ENCODE measurements at regions not wholly inside any gene's neighbourhood (a gene's known extent, or its start where the extent isn't known, plus 50 kb on each side); places are given as distances from the start of the nearest gene placed in this dataset.
"Not testable (repeated sequence)": the region's sequence is repeated elsewhere in the genome, so short reads cannot be mapped to it uniquely, and the experiment has no call there.

GRCh38 chr13:44693156-44693764, 117.1 kb upstream of the TSC22D1 start:
- no peaks in the 10 kb centered on the region for H3K27me3 ChIP-seq (ENCODE audit: control insufficient read depth, insufficient read depth, low read length)
- H3K4me3 ChIP-seq (ENCODE audit: low read depth, low read length): no peak overlapping the region
- H3K36me3 ChIP-seq (ENCODE audit: control insufficient read depth, insufficient read depth, low read length): no peaks in the 10 kb centered on the region
- H3K4me1 ChIP-seq (ENCODE audit: control insufficient read depth, insufficient read depth, low read length): peaks cover 10% of the 10 kb centered on the region
- no peaks in the 10 kb centered on the region for H3K9me3 ChIP-seq (ENCODE audit: control insufficient read depth, insufficient read depth, low read length)
- 82% methylated on average over 5 of the region's 6 CpGs for WGBS (ENCODE audit: insufficient coverage)
- H3K27ac ChIP-seq (ENCODE audit: low read depth, low read length): no peak overlapping the region
- no peak for DNase-seq (ENCODE audit: low read depth in 4 of 6, low spot score in 6 of 6)

- H3K27me3 ChIP-seq (ENCODE audit: control insufficient read depth, insufficient read depth, low read length): no peaks in the 10 kb centered on the region
- H3K36me3 ChIP-seq (ENCODE audit: control insufficient read depth, insufficient read depth, low read length): no peaks in the 10 kb centered on the region
- H3K4me1 ChIP-seq (ENCODE audit: control insufficient read depth, insufficient read depth, low read length): peaks cover 5% of the 10 kb centered on the region
- WGBS (ENCODE audit: insufficient coverage): 86% methylated on average over 2 of the region's 2 CpGs
- no peak for DNase-seq (ENCODE audit: low read depth in 4 of 6, low spot score in 6 of 6)
- H3K4me3 ChIP-seq (ENCODE audit: low read depth, low read length): no peak overlapping the region
- H3K9me3 ChIP-seq (ENCODE audit: control insufficient read depth, insufficient read depth, low read length): no peaks in the 10 kb centered on the region
- no peak overlapping the region for H3K27ac ChIP-seq (ENCODE audit: low read depth, low read length)
Observed at GRCh38 chr13:44692173-44692713, 116.1 kb upstream of the TSC22D1 start.

- 100% methylated on average over 3 of the region's 5 CpGs for WGBS (ENCODE audit: insufficient coverage)
- no peak overlapping the region for H3K27ac ChIP-seq (ENCODE audit: low read depth, low read length)
- no peak overlapping the region for H3K4me3 ChIP-seq (ENCODE audit: low read depth, low read length)
- no peak for DNase-seq (ENCODE audit: low read depth in 4 of 6, low spot score in 6 of 6)
- H3K4me1 ChIP-seq (ENCODE audit: control insufficient read depth, insufficient read depth, low read length): peaks cover 5% of the 10 kb centered on the region
- H3K27me3 ChIP-seq (ENCODE audit: control insufficient read depth, insufficient read depth, low read length): no peaks in the 10 kb centered on the region
- no peaks in the 10 kb centered on the region for H3K9me3 ChIP-seq (ENCODE audit: control insufficient read depth, insufficient read depth, low read length)
- no peaks in the 10 kb centered on the region for H3K36me3 ChIP-seq (ENCODE audit: control insufficient read depth, insufficient read depth, low read length)
Observed at GRCh38 chr13:44690376-44690775, 114.2 kb upstream of the TSC22D1 start.

GRCh38 chr13:44688652-44689051, 112.5 kb upstream of the TSC22D1 start:
- DNase-seq (ENCODE audit: low read depth in 4 of 6, low spot score in 6 of 6): no peak
- Histone ChIP-seq H3K36me3 (ENCODE audit: control insufficient read depth, insufficient read depth, low read length) (no peaks in the 10 kb centered on the region), H3K27me3 (ENCODE audit: control insufficient read depth, insufficient read depth, low read length) (no peaks in the 10 kb centered on the region), H3K9me3 (ENCODE audit: control insufficient read depth, insufficient read depth, low read length) (no peaks in the 10 kb centered on the region), H3K4me1 (ENCODE audit: control insufficient read depth, insufficient read depth, low read length) (no peaks in the 10 kb centered on the region), H3K4me3 (ENCODE audit: low read depth, low read length) (no peak overlapping the region), H3K27ac (ENCODE audit: low read depth, low read length) (no peak overlapping the region)

GRCh38 chr13:44686531-44686934, 110.4 kb upstream of the TSC22D1 start:
- 92% methylated on average over 4 of the region's 4 CpGs for WGBS (ENCODE audit: insufficient coverage)
- Histone ChIP-seq H3K36me3 (ENCODE audit: control insufficient read depth, insufficient read depth, low read length) (no peaks in the 10 kb centered on the region), H3K27me3 (ENCODE audit: control insufficient read depth, insufficient read depth, low read length) (no peaks in the 10 kb centered on the region), H3K9me3 (ENCODE audit: control insufficient read depth, insufficient read depth, low read length) (no peaks in the 10 kb centered on the region), H3K4me3 (ENCODE audit: low read depth, low read length) (no peak overlapping the region), H3K4me1 (ENCODE audit: control insufficient read depth, insufficient read depth, low read length) (no peaks in the 10 kb centered on the region), H3K27ac (ENCODE audit: low read depth, low read length) (no peak overlapping the region)
- DNase-seq (ENCODE audit: low read depth in 4 of 6, low spot score in 6 of 6): no peak

- no peaks in the 10 kb centered on the region for H3K36me3 ChIP-seq (ENCODE audit: control insufficient read depth, insufficient read depth, low read length)
- no peaks in the 10 kb centered on the region for H3K4me1 ChIP-seq (ENCODE audit: control insufficient read depth, insufficient read depth, low read length)
- WGBS (ENCODE audit: insufficient coverage): 85% methylated on average over 3 of the region's 3 CpGs
- no peak overlapping the region for H3K27ac ChIP-seq (ENCODE audit: low read depth, low read length)
- no peak overlapping the region for H3K4me3 ChIP-seq (ENCODE audit: low read depth, low read length)
- no peak for DNase-seq (ENCODE audit: low read depth in 4 of 6, low spot score in 6 of 6)
- no peaks in the 10 kb centered on the region for H3K27me3 ChIP-seq (ENCODE audit: control insufficient read depth, insufficient read depth, low read length)
- H3K9me3 ChIP-seq (ENCODE audit: control insufficient read depth, insufficient read depth, low read length): no peaks in the 10 kb centered on the region
Observed at GRCh38 chr13:44685641-44686040, 109.5 kb upstream of the TSC22D1 start.

- WGBS (ENCODE audit: insufficient coverage): 96% methylated on average over 14 of the region's 35 CpGs
- not testable (repeated sequence) for DNase-seq (ENCODE audit: low read depth in 4 of 6, low spot score in 6 of 6)
Observed at GRCh38 chr13:44682416-44682815, 106.3 kb upstream of the TSC22D1 start.

GRCh38 chr13:44680746-44681355, 104.7 kb upstream of the TSC22D1 start:
- H3K27me3 ChIP-seq (ENCODE audit: control insufficient read depth, insufficient read depth, low read length): no peaks in the 10 kb centered on the region
- H3K9me3 ChIP-seq (ENCODE audit: control insufficient read depth, insufficient read depth, low read length): peaks cover 2% of the 10 kb centered on the region
- H3K4me1 ChIP-seq (ENCODE audit: control insufficient read depth, insufficient read depth, low read length): no peaks in the 10 kb centered on the region
- no peak for DNase-seq (ENCODE audit: low read depth in 4 of 6, low spot score in 6 of 6)
- no peaks in the 10 kb centered on the region for H3K36me3 ChIP-seq (ENCODE audit: control insufficient read depth, insufficient read depth, low read length)
- no peak overlapping the region for H3K27ac ChIP-seq (ENCODE audit: low read depth, low read length)
- no peak overlapping the region for H3K4me3 ChIP-seq (ENCODE audit: low read depth, low read length)

More at GRCh38 chr13:44682416-44682815, 106.3 kb upstream of the TSC22D1 start:
- not testable (repeated sequence) for H3K4me3 ChIP-seq (ENCODE audit: low read depth, low read length); H3K27ac ChIP-seq (ENCODE audit: low read depth, low read length); H3K4me1 ChIP-seq (ENCODE audit: control insufficient read depth, insufficient read depth, low read length); H3K9me3 ChIP-seq (ENCODE audit: control insufficient read depth, insufficient read depth, low read length); H3K36me3 ChIP-seq (ENCODE audit: control insufficient read depth, insufficient read depth, low read length); H3K27me3 ChIP-seq (ENCODE audit: control insufficient read depth, insufficient read depth, low read length)

GRCh38 chr13:44679597-44679996, 103.5 kb upstream of the TSC22D1 start:
- Histone ChIP-seq H3K4me3 (ENCODE audit: low read depth, low read length) (no peak overlapping the region), H3K4me1 (ENCODE audit: control insufficient read depth, insufficient read depth, low read length) (no peaks in the 10 kb centered on the region), H3K36me3 (ENCODE audit: control insufficient read depth, insufficient read depth, low read length) (no peaks in the 10 kb centered on the region), H3K27me3 (ENCODE audit: control insufficient read depth, insufficient read depth, low read length) (no peaks in the 10 kb centered on the region), H3K9me3 (ENCODE audit: control insufficient read depth, insufficient read depth, low read length) (peaks cover 2% of the 10 kb centered on the region), H3K27ac (ENCODE audit: low read depth, low read length) (no peak overlapping the region)
- no CpG with 5 or more reads among the region's 4 CpGs for WGBS (ENCODE audit: insufficient coverage)
- no peak for DNase-seq (ENCODE audit: low read depth in 4 of 6, low spot score in 6 of 6)

- no peaks in the 10 kb centered on the region for H3K4me1 ChIP-seq (ENCODE audit: control insufficient read depth, insufficient read depth, low read length)
- 95% methylated on average over 6 of the region's 6 CpGs for WGBS (ENCODE audit: insufficient coverage)
Observed at GRCh38 chr13:44678197-44678596, 102.1 kb upstream of the TSC22D1 start.

More at GRCh38 chr13:44678197-44678596, 102.1 kb upstream of the TSC22D1 start:
- Histone ChIP-seq H3K27ac (ENCODE audit: low read depth, low read length) (no peak overlapping the region), H3K36me3 (ENCODE audit: control insufficient read depth, insufficient read depth, low read length) (no peaks in the 10 kb centered on the region), H3K27me3 (ENCODE audit: control insufficient read depth, insufficient read depth, low read length) (no peaks in the 10 kb centered on the region), H3K4me3 (ENCODE audit: low read depth, low read length) (no peak overlapping the region), H3K9me3 (ENCODE audit: control insufficient read depth, insufficient read depth, low read length) (peaks cover 2% of the 10 kb centered on the region)
- no peak for DNase-seq (ENCODE audit: low read depth in 4 of 6, low spot score in 6 of 6)

Data from spinal cord (tissue), 9 donors.